ENCODE measurements at regions not wholly inside any gene's neighbourhood (a gene's known extent, or its start where the extent isn't known, plus 50 kb on each side); places are given as distances from the start of the nearest gene placed in this dataset.
"Not testable (repeated sequence)": the region's sequence is repeated elsewhere in the genome, so short reads cannot be mapped to it uniquely, and the experiment has no call there.

DNA sequence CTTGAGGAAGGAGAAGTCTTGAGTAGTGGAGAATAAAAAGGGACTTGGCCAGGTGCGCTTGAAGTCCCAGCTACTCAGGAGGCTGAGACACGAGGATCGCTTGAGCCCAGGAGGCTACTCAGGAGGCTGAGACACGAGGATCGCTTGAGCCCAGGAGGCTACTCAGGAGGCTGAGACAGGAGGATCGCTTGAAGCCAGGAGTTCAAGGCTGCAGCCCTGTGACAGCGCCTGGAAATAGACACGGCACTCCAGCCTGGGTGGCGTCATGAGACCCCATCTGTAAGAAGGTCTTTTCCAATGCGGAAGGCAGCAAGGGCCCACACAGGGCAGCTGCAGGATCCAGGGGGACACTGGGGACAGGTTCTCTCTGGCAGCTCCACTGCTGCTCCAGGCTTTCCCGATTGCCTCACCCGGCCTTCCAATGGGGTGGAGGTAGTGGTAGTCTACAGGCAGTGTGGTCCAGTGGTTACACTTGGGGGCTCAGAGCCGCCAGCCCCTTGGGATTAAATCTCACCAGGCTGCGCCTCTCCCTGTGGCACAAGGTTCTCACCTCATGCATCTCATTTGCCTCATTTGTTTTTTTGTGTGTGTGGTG, 143.4 kb downstream of the SEC14L1 start:
- Mint-ChIP-seq H3K27ac (no peak overlapping the region), H3K9me3 (no peaks in the 10 kb centered on the region), H3K27me3 (peaks cover 35% of the 10 kb centered on the region), H3K4me3 (no peak overlapping the region), H3K36me3 (no peaks in the 10 kb centered on the region), H3K4me1 (peaks cover 9% of the 10 kb centered on the region)
- no peak for DNase-seq
- POLR2A ChIA-PET, result no interaction called here
- no peak for ATAC-seq (ENCODE audit: low read depth)

DNA sequence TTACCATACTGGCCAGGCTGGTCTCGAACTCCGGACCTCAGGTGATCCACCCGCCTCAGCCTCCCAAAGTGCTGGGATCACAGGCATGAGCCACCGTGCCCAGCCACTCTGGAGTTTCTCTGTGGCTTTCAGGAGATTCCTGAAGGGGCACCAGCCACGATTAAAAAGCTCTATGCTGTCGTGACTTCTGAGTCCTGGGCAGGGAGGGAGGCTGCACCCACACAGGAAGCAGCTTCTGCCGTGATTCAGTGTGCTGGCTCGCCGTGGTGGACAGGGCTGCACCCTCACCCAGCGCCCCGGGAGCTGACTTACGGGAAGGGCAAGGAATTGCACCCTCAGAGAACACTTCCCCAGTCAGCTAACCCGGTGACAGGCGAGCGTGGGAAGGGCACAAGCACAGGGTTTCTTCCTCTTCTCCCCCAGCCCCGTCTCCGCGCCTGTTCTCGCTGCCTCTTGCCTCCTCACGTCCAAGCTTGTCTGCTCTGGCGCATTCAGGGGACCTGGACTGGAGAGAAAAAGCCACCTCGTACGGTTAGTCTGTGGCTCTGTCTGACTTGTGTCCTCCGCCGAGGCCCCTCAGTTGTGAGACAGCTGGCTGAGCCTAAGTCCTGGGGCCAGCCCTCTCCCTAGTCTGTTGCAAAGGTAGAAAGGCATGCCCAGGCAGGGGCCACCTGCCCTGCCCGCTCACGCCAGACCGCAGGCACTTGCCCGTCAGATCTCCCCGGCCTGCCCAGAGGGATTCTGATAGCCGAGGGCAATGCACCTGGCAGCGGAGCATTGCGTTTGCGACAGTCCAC, 145.0 kb downstream of the SEC14L1 start:
- H3K36me3 Mint-ChIP-seq, result no peaks in the 10 kb centered on the region
- H3K27ac Mint-ChIP-seq, result no peak overlapping the region
- DNase-seq (no peak), ATAC-seq (ENCODE audit: low read depth) (no peak)
- no peak overlapping the region for H3K4me3 Mint-ChIP-seq
- peaks cover 26% of the 10 kb centered on the region for H3K27me3 Mint-ChIP-seq
- no peaks in the 10 kb centered on the region for H3K9me3 Mint-ChIP-seq
- POLR2A ChIA-PET, result no interaction called here
- peaks cover 8% of the 10 kb centered on the region for H3K4me1 Mint-ChIP-seq

DNA sequence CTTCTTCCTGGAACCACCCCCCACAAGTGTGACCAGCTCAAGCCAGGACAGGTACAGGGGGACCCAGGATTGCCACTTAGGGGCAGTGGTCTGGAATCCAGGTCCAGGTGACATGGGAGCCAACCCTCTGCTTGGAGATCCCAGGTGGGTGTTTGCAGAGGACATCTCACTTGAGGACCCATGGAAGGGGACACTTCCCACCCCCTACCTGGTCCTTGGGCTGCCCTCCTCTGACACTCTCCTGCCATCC, 145.5 kb downstream of the SEC14L1 start:
- Mint-ChIP-seq H3K27ac (no peak overlapping the region), H3K27me3 (peaks cover 26% of the 10 kb centered on the region), H3K9me3 (no peaks in the 10 kb centered on the region), H3K36me3 (no peaks in the 10 kb centered on the region), H3K4me1 (peaks cover 8% of the 10 kb centered on the region), H3K4me3 (no peak overlapping the region)
- no peak for ATAC-seq (ENCODE audit: low read depth)
- no peak for DNase-seq
- POLR2A ChIA-PET, result no interaction called here

DNA sequence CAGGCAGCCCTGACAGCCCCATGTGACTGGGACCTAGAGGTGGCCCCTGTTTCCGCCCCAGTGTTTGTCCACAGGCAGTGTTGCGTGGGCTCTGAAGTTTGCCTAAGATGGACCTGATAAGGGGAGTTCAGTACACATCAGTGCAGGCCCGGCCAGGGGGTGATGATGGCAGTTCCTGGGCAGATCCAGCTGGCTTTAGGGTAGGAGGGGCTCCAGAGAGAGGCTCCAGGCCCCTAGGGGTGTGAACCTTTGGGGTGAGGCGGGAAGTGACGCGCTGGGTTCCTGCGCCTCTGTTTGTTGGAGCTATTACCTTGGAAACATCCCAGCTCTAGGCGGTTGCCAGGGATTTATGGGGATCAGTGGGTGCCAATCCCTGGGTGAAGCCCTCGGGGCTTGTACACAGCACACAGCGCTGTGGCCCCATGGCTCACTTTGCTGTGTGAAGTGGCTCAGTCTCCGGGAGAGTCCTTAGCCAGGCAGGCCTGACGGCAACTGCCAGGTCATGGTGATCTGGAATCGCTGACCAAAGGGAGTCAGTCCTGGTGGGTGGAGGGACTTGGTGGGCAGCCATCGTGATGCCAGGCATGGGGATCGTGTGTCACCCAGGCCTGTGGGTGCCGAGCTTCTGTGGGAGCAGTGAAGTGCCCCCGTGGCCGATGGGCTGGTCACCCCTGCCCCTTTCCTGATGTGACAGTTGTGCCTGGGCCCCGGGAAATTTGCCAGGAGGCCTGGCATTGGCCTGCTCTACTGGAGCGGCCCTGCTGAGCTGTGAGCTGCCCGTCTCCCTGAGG, 146.1 kb downstream of the SEC14L1 start:
- H3K4me1 Mint-ChIP-seq, result peaks cover 7% of the 10 kb centered on the region
- no peaks in the 10 kb centered on the region for H3K9me3 Mint-ChIP-seq
- no peak overlapping the region for H3K27ac Mint-ChIP-seq
- no peak for DNase-seq
- no peak overlapping the region for H3K4me3 Mint-ChIP-seq
- H3K36me3 Mint-ChIP-seq, result no peaks in the 10 kb centered on the region
- no peak for ATAC-seq (ENCODE audit: low read depth)
- peaks cover 24% of the 10 kb centered on the region for H3K27me3 Mint-ChIP-seq
- POLR2A ChIA-PET, result no interaction called here

DNA sequence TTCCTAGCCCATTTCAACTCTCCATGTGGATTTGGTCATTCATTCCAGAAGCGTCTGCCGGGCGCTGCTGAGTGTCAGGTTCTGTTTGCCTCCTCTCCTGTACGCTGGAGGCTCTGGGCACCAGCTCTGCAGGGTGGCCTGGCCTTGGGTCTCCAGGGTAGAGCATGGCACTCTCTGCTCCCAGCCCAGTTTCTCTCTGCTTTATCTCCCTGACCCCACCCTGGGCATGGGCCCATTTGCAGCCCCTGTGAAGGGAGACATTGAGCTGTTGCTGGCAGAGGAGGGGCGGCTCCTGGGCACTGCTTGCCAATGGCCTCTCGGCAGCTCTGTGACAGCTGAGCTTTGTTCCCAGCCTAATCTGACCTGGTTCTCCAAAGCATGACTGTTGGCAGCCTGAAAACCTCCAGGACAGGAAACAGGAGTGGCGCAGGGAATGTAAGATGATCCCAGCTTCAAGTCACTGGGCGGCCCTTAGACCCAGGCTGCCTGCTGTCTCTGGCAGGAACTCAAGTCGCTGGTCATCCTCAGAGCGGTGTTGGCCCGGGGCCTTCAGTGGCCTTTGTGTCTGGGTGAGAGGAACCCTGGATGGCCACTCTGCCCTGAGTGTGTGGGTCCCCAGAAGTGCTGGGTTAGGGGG, 146.8 kb downstream of the SEC14L1 start:
- Mint-ChIP-seq H3K4me1 (peaks cover 3% of the 10 kb centered on the region), H3K9me3 (no peaks in the 10 kb centered on the region), H3K4me3 (no peak overlapping the region), H3K36me3 (no peaks in the 10 kb centered on the region), H3K27ac (no peak overlapping the region), H3K27me3 (peaks cover 16% of the 10 kb centered on the region)
- ATAC-seq (ENCODE audit: low read depth) (no peak), DNase-seq (no peak)
- POLR2A ChIA-PET, result no interaction called here

DNA sequence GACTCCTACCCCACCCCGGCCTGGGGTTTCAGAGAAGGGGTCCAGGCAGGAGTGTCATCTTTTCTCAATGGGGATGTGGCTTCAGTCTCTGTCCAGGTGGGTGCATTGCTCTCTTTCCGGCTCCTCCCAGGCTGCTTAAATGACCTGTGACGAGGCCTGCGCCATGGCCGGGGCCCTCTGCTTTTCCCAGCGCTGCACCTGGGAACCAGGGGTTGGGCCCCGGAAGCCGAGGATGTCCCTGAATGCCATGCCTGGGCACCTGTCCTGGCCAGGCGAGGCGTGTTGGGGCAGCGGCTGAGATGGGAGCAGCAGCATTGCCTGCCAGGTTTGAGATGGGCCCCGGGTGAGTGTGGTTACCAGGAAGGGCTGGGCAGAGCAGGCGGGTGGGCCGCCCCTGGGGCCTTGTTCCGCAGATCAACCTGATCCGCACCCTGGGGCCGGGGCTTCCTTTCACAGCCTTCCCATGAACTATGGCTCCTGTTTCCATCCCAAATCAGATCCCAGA, 147.4 kb downstream of the SEC14L1 start:
- H3K36me3 Mint-ChIP-seq, result no peaks in the 10 kb centered on the region
- no peak for DNase-seq
- H3K9me3 Mint-ChIP-seq, result no peaks in the 10 kb centered on the region
- ATAC-seq (ENCODE audit: low read depth), result no peak
- peaks cover 3% of the 10 kb centered on the region for H3K4me1 Mint-ChIP-seq
- H3K27ac Mint-ChIP-seq, result no peak overlapping the region
- POLR2A ChIA-PET, result interaction anchor here (0.6 to 1.2 kb wide), 3 partner anchors 12 to 29 kb away, joined by 3 to 4 read pairs (median 3); no protein-coding TSS in a partner anchor
- peaks cover 10% of the 10 kb centered on the region for H3K27me3 Mint-ChIP-seq
- H3K4me3 Mint-ChIP-seq, result no peak overlapping the region

DNA sequence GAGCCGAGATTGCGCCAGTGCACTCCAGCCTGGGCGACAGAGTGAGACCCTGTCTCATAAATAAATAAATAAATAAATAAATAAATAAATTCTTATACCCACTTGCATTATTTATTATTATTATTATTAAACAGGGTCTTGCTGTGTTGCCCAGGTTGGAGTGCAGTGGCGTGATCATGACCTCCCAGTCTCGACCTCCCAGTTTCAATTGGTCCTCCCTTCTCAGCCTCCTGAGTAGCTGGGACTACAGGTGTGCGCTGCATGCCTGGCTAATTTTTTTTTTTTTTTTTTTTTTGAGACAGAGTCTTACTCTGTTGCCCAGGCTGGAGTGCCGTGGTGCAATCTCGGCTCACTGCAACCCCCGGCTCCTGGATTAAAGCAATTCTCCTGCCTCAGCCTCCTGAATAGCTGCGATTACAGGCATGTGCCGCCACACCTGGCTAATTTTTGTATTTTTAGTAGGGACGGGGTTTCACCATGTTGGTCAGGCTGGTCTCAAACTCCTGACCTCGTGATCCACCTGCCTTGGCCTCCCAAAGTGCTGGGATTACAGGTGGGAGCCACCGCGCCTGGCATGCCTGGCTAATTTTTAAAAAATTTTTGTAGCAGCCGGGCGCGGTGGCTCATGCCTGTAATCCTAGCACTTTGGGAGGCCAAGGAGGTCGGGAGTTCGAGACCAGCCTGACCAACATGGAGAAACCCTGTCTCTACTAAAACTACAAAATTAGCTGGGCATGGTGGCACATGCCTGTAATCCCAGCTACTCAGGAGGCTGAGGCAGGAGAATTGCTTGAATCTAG, 150.2 kb downstream of the SEC14L1 start:
- H3K27ac Mint-ChIP-seq; H3K27me3 Mint-ChIP-seq; H3K4me1 Mint-ChIP-seq; H3K36me3 Mint-ChIP-seq; H3K4me3 Mint-ChIP-seq; H3K9me3 Mint-ChIP-seq; DNase-seq; ATAC-seq (ENCODE audit: low read depth); POLR2A ChIA-PET: not testable (repeated sequence)

DNA sequence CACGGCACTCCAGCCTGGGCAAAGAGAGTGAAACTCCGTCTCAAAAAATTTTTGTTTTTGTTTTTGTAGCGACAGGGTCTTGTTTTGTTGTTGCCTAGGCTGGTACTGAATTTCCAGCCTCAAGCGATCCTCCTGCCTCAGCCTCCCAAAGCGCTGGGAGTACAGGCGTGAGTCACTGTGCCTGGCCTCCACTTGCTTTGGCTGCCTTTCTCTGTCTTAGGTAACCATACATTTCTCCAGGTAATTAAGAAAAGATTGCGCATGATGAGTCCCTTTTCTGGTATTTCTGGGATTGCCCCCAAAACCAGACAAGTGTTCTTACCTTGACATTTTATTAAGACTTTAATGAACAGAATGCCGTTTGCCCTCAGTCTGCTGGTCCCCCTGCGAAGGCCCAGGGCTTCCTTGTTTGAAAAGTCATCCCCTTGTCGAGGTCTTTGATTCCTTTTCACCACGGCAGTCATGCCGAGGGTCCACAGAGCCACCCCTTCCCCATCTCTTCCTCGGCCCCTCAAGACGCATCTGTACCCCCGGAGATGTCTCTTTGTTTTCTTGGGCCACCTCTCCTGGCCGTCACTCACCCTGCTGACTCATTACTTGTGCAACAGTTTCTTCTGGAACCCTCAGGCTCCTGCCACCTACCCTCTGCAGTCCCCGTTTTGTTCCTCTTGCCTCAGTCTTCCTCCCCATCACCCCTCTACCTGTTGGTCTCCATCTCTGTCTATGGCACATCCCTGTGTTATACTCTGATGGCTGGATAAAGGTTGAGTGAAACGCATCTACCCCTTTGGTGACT, 151.0 kb downstream of the SEC14L1 start:
- POLR2A ChIA-PET, result no interaction called here
- Mint-ChIP-seq H3K4me3 (no peak overlapping the region), H3K27me3 (no peaks in the 10 kb centered on the region), H3K4me1 (peaks cover 3% of the 10 kb centered on the region), H3K36me3 (no peaks in the 10 kb centered on the region), H3K9me3 (no peaks in the 10 kb centered on the region), H3K27ac (no peak overlapping the region)
- ATAC-seq (ENCODE audit: low read depth), result no peak
- no peak for DNase-seq

DNA sequence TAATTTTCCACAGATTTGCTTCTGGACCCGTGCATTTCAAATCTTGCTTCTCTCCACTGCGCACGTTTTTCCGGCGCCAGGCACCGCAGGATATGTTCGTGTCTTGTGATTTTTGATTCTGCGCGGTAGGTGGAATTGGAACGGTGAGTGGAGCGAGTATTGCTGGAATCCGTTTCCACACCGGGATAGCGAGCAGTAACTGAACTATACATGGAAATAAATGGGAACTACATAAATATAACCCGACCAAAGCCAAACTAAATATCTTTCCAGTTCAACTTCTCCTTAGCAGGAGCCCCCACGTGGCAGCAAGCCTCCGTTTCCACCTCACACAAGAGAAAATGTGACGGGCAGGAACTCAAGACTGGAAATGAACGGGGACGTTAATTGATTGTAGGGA, 154.0 kb downstream of the SEC14L1 start:
- DNase-seq, result no peak
- peaks cover 2% of the 10 kb centered on the region for H3K4me1 Mint-ChIP-seq
- no peak overlapping the region for H3K27ac Mint-ChIP-seq
- POLR2A ChIA-PET, result no interaction called here
- H3K27me3 Mint-ChIP-seq, result peaks cover 3% of the 10 kb centered on the region
- H3K9me3 Mint-ChIP-seq, result no peaks in the 10 kb centered on the region
- H3K4me3 Mint-ChIP-seq, result no peak overlapping the region
- H3K36me3 Mint-ChIP-seq, result no peaks in the 10 kb centered on the region
- no peak for ATAC-seq (ENCODE audit: low read depth)

DNA sequence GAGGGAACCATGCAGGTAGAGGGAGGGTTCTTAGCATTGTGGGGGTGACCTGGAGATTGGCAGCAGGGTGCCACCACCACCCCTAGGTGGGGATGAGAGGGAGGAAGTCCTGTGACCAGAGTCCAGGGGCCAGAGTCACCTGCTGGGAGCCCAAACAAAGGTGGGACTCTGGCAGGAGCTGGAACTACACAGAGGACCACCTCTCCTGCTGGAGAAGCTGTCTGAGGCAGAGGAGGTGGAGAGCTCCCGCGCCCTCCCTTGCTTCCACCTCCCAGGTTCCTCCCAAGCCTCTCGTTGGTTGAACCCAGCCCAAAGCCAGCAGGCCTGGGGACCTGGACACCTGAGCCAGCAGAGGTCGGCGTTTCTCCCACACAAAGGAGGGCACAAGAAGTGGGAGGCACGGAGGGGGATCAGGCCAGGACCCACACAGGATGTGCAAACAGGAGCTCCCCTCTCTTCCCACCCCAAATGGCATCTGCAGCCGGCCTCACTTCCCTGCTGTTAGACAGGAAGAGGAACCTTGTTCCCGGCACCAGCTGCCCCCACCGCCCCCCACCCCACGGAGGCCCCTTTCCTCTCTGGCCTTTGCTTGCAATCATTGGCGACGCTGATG, 154.6 kb downstream of the SEC14L1 start:
- Mint-ChIP-seq H3K27ac (no peak overlapping the region), H3K27me3 (peaks cover 3% of the 10 kb centered on the region), H3K4me3 (no peak overlapping the region), H3K9me3 (no peaks in the 10 kb centered on the region), H3K4me1 (no peaks in the 10 kb centered on the region), H3K36me3 (no peaks in the 10 kb centered on the region)
- ATAC-seq (ENCODE audit: low read depth) (no peak), DNase-seq (no peak)
- POLR2A ChIA-PET, result no interaction called here

DNA sequence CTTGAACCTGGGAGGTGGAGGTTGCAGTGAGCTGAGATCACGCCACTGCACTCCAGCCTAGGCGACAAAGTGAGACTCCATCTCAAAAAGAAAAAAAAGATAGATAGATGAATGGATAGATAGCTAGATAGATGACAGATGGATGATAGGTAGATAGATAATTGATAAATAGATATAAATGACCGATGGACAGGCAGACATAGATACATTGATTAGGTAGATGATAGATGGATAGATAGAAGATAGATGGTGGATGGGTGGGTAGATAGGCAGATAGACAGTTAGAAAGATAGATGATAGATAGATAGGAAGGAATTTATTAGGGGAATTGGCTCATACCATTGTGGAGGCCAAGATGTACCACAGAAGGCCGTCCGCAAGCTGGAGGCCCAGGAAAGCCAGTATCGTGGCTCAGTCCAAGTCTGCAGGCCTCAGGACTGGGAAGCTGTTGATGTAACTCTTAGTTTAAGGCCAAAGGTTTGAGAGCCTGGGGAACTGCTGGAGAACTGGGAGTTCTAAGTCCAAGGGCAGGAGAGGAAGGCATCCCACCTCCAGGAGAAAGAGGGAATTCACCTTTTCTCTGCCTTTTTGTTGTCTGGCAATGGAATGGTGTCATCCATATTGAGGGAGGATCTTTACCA, 156.1 kb downstream of the SEC14L1 start:
- POLR2A ChIA-PET, result no interaction called here

More for the DNA sequence above, 156.1 kb downstream of the SEC14L1 start:
- no peak for ATAC-seq (ENCODE audit: low read depth)
- no peak for DNase-seq
- H3K4me3 Mint-ChIP-seq, result no peak overlapping the region
- H3K27me3 Mint-ChIP-seq, result peaks cover 3% of the 10 kb centered on the region
- no peaks in the 10 kb centered on the region for H3K9me3 Mint-ChIP-seq
- H3K36me3 Mint-ChIP-seq, result no peaks in the 10 kb centered on the region
- no peaks in the 10 kb centered on the region for H3K4me1 Mint-ChIP-seq
- H3K27ac Mint-ChIP-seq, result no peak overlapping the region

Measured in activated naive CD8-positive, alpha-beta T cell treated with anti-CD3 and anti-CD28 coated beads, Interleukin-2, amount 10 ng/mL, durations not matched to agents 7 days and 5 days (primary cell).